ENCODE measurements at regions not wholly inside any gene's neighbourhood (a gene's known extent, or its start where the extent isn't known, plus 50 kb on each side); places are given as distances from the start of the nearest gene placed in this dataset.

- DNase-seq = no peak
Measured at GRCh38 chr1:72606216-72606810, 324.0 kb upstream of the NEGR1 start.

- DNase-seq = no peak
Measured at GRCh38 chr1:72601035-72601674, 318.8 kb upstream of the NEGR1 start.

- DNase-seq = no peak
Measured at GRCh38 chr1:72586023-72586685, 303.8 kb upstream of the NEGR1 start.

GRCh38 chr1:72579629-72580028 lies 297.3 kb upstream of the NEGR1 start:
- no peak for DNase-seq

GRCh38 chr1:72570815-72571214 lies 288.5 kb upstream of the NEGR1 start:
- DNase-seq = no peak

- no peak for DNase-seq
Measured at GRCh38 chr1:72568113-72568512, 285.8 kb upstream of the NEGR1 start.

- no peak for DNase-seq
Measured at GRCh38 chr1:72567521-72567920, 285.2 kb upstream of the NEGR1 start.

- no peak for DNase-seq
Measured at GRCh38 chr1:72564749-72565148, 282.4 kb upstream of the NEGR1 start.

GRCh38 chr1:72557446-72558049 lies 275.2 kb upstream of the NEGR1 start:
- DNase-seq = no peak

- no peak for DNase-seq
Measured at GRCh38 chr1:72547412-72547811, 265.1 kb upstream of the NEGR1 start.

GRCh38 chr1:72540674-72541073 lies 258.3 kb upstream of the NEGR1 start:
- DNase-seq = no peak

- no peak for DNase-seq
Measured at GRCh38 chr1:72535470-72535869, 253.1 kb upstream of the NEGR1 start.

- no peak for DNase-seq
Measured at GRCh38 chr1:72530646-72531045, 248.3 kb upstream of the NEGR1 start.

- no peak for DNase-seq
Measured at GRCh38 chr1:72526926-72527325, 244.6 kb upstream of the NEGR1 start.

GRCh38 chr1:72524021-72524420 lies 241.7 kb upstream of the NEGR1 start:
- no peak for DNase-seq

- DNase-seq = no peak
Measured at GRCh38 chr1:72521659-72522058, 239.3 kb upstream of the NEGR1 start.

- DNase-seq = no peak
Measured at GRCh38 chr1:72516826-72517225, 234.5 kb upstream of the NEGR1 start.

GRCh38 chr1:72516264-72516663 lies 233.9 kb upstream of the NEGR1 start:
- no peak for DNase-seq

GRCh38 chr1:72498371-72498770 lies 216.0 kb upstream of the NEGR1 start:
- no peak for DNase-seq

GRCh38 chr1:72489801-72490200 lies 207.5 kb upstream of the NEGR1 start:
- DNase-seq = no peak

- DNase-seq = no peak
Measured at GRCh38 chr1:72485801-72486200, 203.5 kb upstream of the NEGR1 start.

- DNase-seq = no peak
Measured at GRCh38 chr1:72483846-72484357, 201.6 kb upstream of the NEGR1 start.

GRCh38 chr1:72482736-72483413 lies 200.5 kb upstream of the NEGR1 start:
- DNase-seq = no peak

All from CD4-positive, alpha-beta T cell treated with Interleukin-1 beta for 1 hour (primary cell).